Pancreas (tissue), 10 donors: ENCODE measurements at regions not wholly inside any gene's neighbourhood (a gene's known extent, or its start where the extent isn't known, plus 50 kb on each side); places are given as distances from the start of the nearest gene placed in this dataset.

Source experiments
- ATAC-seq, 4 donors: fragments of 200-7000 bp; cut with Tn5 transposase; one replicate each; pipeline versions ENCODE4 v1.8.0 to v1.9.1; 2020; ENCODE audit warnings: mild to moderate bottlenecking in 4 of 4, moderate library complexity in 4 of 4
- DNase-seq, 6 donors: peaks; one replicate each; pipeline ENCODE4 v3.0.0-alpha.2; 2020
- FAIRE-seq: peaks from 2 replicates; lab custom pipeline; 2012; peaks lifted over from hg19 to GRCh38; lab: Jason Lieb, UNC
- H3K27ac ChIP-seq, 4 donors: fragments of 200-600 bp; sonication (generic); 1 replicate in 3 of 4; 2 replicates in 1 of 4; pipeline versions ENCODE4 v1.5.0 to v1.8.0; 2020
- H3K27me3 ChIP-seq, 4 donors: fragments of 200-600 bp; one replicate each; pipeline ENCODE4 v1.8.0; 2021
- H3K36me3 ChIP-seq, 3 donors: fragments of 200-600 bp; sonication (generic) in 1 of 3; one replicate each; pipeline versions ENCODE4 v1.5.0 to v1.8.0; 2020 to 2021
- H3K4me1 ChIP-seq, 3 donors: fragments of 200-600 bp; one replicate each; pipeline ENCODE4 v1.8.0; 2021
- H3K4me3 ChIP-seq, 4 donors: fragments of 200-600 bp; sonication (generic) in 2 of 4; one replicate each; pipeline versions ENCODE4 v1.5.0 to v1.8.0; 2020 to 2021
- H3K9me3 ChIP-seq, 4 donors: fragments of 200-600 bp; one replicate each; pipeline ENCODE4 v1.8.0; 2021
- WGBS, 2 donors: extraction: QIAGEN DNeasy Blood & Tissue Kit; methylation state at CpG; one replicate each; pipeline ENCODE4 v1.1.7; 2013; 5-methylcytosine and 5-hydroxymethylcytosine counted together
- intact Hi-C, 3 donors: fragments of 100-400 bp; cut with DNase I; formaldehyde crosslinking; loops; one replicate each; pipeline versions ENCODE4 v1.11.1 to v1.14.2; 2022
- TF ChIP-seq, protein P1 (sequence below), 4 donors: fragments of 200-600 bp; sonication (generic) in 3 of 4; IDR thresholded peaks; one replicate each; pipeline versions ENCODE4 v1.5.0 to v1.8.0; 2021; ENCODE audit warnings: antibody characterized with exemption in 4 of 4
- donor health status: healthy with polysubstance abuse.
- donor health status: DM: no; HTN: no; CAD: no; lungs with moderate emphysema.
- donor health status: DM: no; HTN: no; CAD: no.
- donor health status: control.
- donor health status: control.
- donor health status: Bipolar disorder and iron deficiency.
- donor health status: DM: yes; HTN: yes; CAD: no.
- donor health status: DM: no; HTN: no; CAD: no.
- donor health status: DM: no; HTN: no; CAD: no.
- donor health status: DM: yes; HTN: yes; CAD: no.

DNA sequence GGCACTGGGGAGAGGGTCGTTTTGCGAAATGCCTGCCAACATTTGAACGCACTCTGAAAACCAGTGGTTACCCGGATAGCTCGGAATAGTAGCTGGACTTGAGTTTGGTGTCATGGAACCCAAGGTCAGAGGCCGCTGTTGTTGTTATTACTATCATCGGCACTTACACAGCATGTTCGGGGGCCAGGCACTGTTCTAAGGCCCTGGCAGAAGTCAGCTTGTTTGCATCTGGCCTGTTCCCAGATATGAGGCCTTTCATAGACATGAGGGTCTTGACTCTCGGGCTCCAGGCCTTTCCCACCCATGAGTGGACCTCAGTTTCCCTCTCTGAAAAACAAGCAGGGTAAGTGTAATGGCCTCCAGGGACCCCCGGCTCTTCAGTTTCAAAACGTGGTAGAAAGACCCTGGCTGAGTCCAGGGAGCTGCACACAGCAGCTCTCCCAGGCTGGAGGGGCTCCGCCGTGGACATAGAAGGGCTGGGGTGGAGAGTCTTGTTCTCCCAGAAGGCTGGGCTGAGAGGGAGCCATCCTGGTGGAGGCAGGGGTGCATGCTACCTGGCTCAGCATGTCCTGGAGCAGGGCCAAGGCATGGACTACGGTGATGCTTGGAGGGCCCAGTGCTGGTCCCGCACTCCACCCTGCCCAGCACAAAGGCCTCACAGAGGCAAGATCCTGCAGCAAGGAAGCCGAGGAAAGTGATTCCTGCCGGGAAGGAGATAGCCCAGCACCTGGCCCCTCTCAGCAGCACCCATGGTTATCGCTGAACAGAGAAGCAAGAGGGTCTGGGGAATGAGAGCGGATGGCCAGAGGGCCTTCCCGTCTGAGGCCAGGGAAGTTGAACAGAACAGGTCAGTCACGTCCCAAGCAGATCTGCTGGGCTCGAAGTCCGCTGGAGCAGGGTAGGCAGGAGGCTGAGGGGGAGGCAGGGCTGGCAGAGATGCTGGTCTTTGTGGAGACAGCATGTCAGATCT is 63.5 kb upstream of the C14orf180 start:
- TF ChIP-seq, protein P1, sequence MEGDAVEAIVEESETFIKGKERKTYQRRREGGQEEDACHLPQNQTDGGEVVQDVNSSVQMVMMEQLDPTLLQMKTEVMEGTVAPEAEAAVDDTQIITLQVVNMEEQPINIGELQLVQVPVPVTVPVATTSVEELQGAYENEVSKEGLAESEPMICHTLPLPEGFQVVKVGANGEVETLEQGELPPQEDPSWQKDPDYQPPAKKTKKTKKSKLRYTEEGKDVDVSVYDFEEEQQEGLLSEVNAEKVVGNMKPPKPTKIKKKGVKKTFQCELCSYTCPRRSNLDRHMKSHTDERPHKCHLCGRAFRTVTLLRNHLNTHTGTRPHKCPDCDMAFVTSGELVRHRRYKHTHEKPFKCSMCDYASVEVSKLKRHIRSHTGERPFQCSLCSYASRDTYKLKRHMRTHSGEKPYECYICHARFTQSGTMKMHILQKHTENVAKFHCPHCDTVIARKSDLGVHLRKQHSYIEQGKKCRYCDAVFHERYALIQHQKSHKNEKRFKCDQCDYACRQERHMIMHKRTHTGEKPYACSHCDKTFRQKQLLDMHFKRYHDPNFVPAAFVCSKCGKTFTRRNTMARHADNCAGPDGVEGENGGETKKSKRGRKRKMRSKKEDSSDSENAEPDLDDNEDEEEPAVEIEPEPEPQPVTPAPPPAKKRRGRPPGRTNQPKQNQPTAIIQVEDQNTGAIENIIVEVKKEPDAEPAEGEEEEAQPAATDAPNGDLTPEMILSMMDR (IDR thresholded peaks at IDR 0.05): no peak
- intact Hi-C loops: no loop called here
- H3K27me3 ChIP-seq: no peaks in the 10 kb centered on the region
- H3K27ac ChIP-seq: no peak overlapping the region
- H3K9me3 ChIP-seq: no peaks in the 10 kb centered on the region
- DNase-seq (no peak), ATAC-seq (no peak), FAIRE-seq (no peak)
- no peak overlapping the region for H3K4me3 ChIP-seq
- H3K4me1 ChIP-seq: no peaks in the 10 kb centered on the region
- H3K36me3 ChIP-seq: no peaks in the 10 kb centered on the region
- 75 to 85% methylated on average over 23 of the region's 23 CpGs for WGBS, 2 donors

DNA sequence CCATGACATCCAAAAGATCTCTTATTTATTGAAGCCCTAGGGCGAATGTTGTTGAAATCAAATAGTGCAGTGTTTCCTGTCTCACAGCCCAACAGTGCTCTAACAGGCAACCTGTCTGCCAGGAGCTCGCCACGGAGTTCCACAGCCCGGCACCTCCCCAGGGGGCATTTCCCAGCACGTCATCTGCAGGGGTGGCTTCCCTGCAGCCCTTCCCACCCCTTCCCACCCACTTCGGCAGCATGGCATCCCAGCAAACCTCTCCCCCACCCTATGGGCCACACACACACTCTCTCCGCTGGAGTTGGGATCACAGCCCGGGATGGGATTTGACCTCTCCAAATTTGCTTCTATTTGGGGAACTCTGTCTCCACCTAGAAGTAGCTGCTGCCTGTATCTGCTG is 62.7 kb upstream of the C14orf180 start:
- DNase-seq (no peak), FAIRE-seq (no peak)
- H3K4me3 ChIP-seq: no peak overlapping the region

DNA sequence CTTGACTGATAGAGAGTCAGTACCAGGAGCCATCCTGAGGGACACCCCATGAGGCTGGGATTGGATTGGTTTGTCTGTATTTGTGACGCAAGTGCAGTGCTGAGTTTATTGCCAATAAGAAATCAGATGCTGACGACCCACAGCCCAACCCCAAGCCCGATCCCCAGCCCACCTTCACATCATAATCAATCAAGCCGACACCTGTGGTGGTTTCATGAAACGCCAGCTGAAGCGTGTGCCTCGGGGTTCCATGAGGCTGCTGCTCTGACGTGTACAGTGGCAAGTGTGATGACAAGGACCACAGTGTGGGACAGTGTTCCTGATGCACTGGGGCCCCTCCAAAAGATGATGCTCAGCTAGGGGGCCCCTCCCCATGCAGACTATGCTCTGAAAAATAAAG is 62.1 kb upstream of the C14orf180 start:
- no peak overlapping the region for H3K27ac ChIP-seq
- ATAC-seq: no peak
- no peaks in the 10 kb centered on the region for H3K4me1 ChIP-seq
- no peaks in the 10 kb centered on the region for H3K27me3 ChIP-seq
- no peak overlapping the region for H3K4me3 ChIP-seq
- H3K9me3 ChIP-seq: no peaks in the 10 kb centered on the region
- TF ChIP-seq, protein P1 (IDR thresholded peaks at IDR 0.05): no peak
- no peaks in the 10 kb centered on the region for H3K36me3 ChIP-seq
- no peak for FAIRE-seq
- intact Hi-C loops: no loop called here
- no peak for DNase-seq
- 61 to 63% methylated on average over 8 of the region's 8 CpGs for WGBS, 2 donors

More for the DNA sequence above, 62.7 kb upstream of the C14orf180 start:
- Histone ChIP-seq H3K27ac (no peak overlapping the region), H3K27me3 (no peaks in the 10 kb centered on the region), H3K36me3 (no peaks in the 10 kb centered on the region), H3K9me3 (no peaks in the 10 kb centered on the region), H3K4me1 (no peaks in the 10 kb centered on the region)
- 50 to 68% methylated on average over 8 of the region's 8 CpGs for WGBS, 2 donors
- no peak for ATAC-seq
- TF ChIP-seq, protein P1 (IDR thresholded peaks at IDR 0.05): no peak
- intact Hi-C loops: no loop called here

DNA sequence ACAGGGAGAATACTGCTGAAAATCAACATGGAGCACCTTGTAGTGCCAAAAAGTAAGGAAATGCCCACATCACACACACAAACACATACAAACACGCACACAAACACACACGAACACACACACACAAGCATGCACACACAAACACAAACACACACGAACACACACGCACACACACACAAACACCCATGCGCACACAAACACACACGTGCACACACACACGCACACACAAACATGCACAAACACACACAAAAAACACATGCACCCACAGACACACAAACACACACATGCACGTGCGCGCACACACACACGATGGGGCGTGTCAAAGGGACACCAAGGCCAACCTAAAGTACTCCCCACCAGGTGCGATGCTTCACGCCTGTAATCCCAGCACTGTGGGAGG is 61.7 kb upstream of the C14orf180 start:
- WGBS, 2 donors: 68 to 92% methylated on average over 14 of the region's 14 CpGs
- FAIRE-seq (no peak), ATAC-seq (no peak), DNase-seq (no peak)
- Histone ChIP-seq H3K27me3 (no peaks in the 10 kb centered on the region), H3K36me3 (no peaks in the 10 kb centered on the region), H3K4me1 (no peaks in the 10 kb centered on the region), H3K27ac (no peak overlapping the region), H3K4me3 (no peak overlapping the region), H3K9me3 (no peaks in the 10 kb centered on the region)
- TF ChIP-seq, protein P1 (IDR thresholded peaks at IDR 0.05): no peak
- intact Hi-C loops: no loop called here
